ENCODE measurements at regions not wholly inside any gene's neighbourhood (a gene's known extent, or its start where the extent isn't known, plus 50 kb on each side); places are given as distances from the start of the nearest gene placed in this dataset.

GRCh38 chr3:194976874-194977273, 291.2 kb downstream of the FAM43A start:
- TF ChIP-seq, protein P1, sequence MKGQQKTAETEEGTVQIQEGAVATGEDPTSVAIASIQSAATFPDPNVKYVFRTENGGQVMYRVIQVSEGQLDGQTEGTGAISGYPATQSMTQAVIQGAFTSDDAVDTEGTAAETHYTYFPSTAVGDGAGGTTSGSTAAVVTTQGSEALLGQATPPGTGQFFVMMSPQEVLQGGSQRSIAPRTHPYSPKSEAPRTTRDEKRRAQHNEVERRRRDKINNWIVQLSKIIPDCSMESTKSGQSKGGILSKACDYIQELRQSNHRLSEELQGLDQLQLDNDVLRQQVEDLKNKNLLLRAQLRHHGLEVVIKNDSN (IDR thresholded peaks at IDR 0.05; ENCODE audit: borderline replicate concordance, low read depth) = no peak
- TF ChIP-seq RCOR1 (IDR thresholded peaks at IDR 0.05; ENCODE audit: low read length) (no peak), CTCF (IDR thresholded peaks at IDR 0.05) (no peak), YY1 (IDR thresholded peaks at IDR 0.05; ENCODE audit: low read depth) (no peak), GATA2 (CRISPR knock-in tag; IDR thresholded peaks at IDR 0.05) (no peak), ELF1 (IDR thresholded peaks at IDR 0.05) (no peak), RXRA (IDR thresholded peaks at IDR 0.05; ENCODE audit: borderline replicate concordance, low read depth) (no peak), POLR2AphosphoS5 (IDR thresholded peaks at IDR 0.05; ENCODE audit: low read depth, low read length) (no peak)
